Naive thymus-derived CD8-positive, alpha-beta T cell (primary cell): ENCODE measurements at regions not wholly inside any gene's neighbourhood (a gene's known extent, or its start where the extent isn't known, plus 50 kb on each side); places are given as distances from the start of the nearest gene placed in this dataset.
"Not testable (repeated sequence)": the region's sequence is repeated elsewhere in the genome, so short reads cannot be mapped to it uniquely, and the experiment has no call there.

Source experiments
- ATAC-seq, 2 donors: fragments of 150-1000 bp; cut with Tn5 transposase in 1 of 2; sonication (Bioruptor Pico), chemical (Tn5 transposase) in 1 of 2; 1 replicate in 1 of 2; 2 replicates in 1 of 2; pipeline ENCODE4 v1.10.0; 2021; ENCODE audit warnings: mild to moderate bottlenecking in 2 of 2, moderate library complexity in 2 of 2
- POLR2A ChIA-PET: fragments of 350-600 bp; sonication (Branson Sonifier 250); formaldehyde crosslinking; loops from one replicate; lab custom pipeline; 2021; ENCODE audit warnings: antibody characterized with exemption; lab: Charles Lee
- DNase-seq, 10 donors: peaks; one replicate each; pipeline versions ENCODE4 v3.0.0 to v3.0.0-alpha.2; 2020 to 2022
- H3K27ac Mint-ChIP-seq, 10 donors: one replicate each; pipeline ENCODE4 v1.8.0; 2020 to 2022; ENCODE audit warnings: mild to moderate bottlenecking in 10 of 10, mixed read lengths in 10 of 10, moderate library complexity in 4 of 10, inconsistent platforms in 1 of 10
- H3K27me3 Mint-ChIP-seq, 5 donors: one replicate each; pipeline ENCODE4 v1.8.0; 2021 to 2022; ENCODE audit warnings: mixed read lengths in 5 of 5
- H3K36me3 Mint-ChIP-seq, 3 donors: one replicate each; pipeline ENCODE4 v1.8.0; 2020 to 2022; ENCODE audit warnings: mixed read lengths in 3 of 3, mild to moderate bottlenecking in 2 of 3, inconsistent platforms in 1 of 3
- H3K4me1 Mint-ChIP-seq, 4 donors: one replicate each; pipeline ENCODE4 v1.8.0; 2021 to 2022; ENCODE audit warnings: mixed read lengths in 4 of 4
- H3K4me3 Mint-ChIP-seq, 10 donors: one replicate each; pipeline ENCODE4 v1.8.0; 2020 to 2022; ENCODE audit warnings: mild to moderate bottlenecking in 10 of 10, mixed read lengths in 10 of 10, moderate library complexity in 6 of 10, inconsistent platforms in 1 of 10
- H3K9me3 Mint-ChIP-seq, 9 donors: one replicate each; pipeline ENCODE4 v1.8.0; 2020 to 2022; ENCODE audit warnings: mixed read lengths in 9 of 9, mild to moderate bottlenecking in 3 of 9, inconsistent platforms in 1 of 9, moderate library complexity in 1 of 9

DNA sequence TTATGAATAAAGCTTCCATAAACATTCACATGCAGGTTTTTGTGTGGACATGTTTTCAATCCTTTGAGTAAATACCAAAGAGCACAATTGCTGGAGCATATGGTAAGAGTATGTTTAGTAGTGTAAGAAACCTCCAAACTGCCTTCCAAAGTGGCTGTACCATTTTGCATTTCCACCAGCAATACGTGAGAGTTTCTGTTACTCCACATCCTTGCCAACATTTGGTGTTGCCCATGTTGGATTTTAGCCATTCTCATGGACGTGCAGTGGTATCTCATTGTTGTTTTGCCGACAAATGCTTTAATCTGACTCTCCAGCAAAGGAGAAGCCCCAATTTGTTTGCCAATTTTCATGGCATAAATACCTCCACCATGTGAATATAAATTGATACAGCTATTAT, 103.9 kb upstream of the TMEM45B start:
- no peak overlapping the region for H3K4me3 Mint-ChIP-seq
- POLR2A ChIA-PET: no interaction called here

DNA sequence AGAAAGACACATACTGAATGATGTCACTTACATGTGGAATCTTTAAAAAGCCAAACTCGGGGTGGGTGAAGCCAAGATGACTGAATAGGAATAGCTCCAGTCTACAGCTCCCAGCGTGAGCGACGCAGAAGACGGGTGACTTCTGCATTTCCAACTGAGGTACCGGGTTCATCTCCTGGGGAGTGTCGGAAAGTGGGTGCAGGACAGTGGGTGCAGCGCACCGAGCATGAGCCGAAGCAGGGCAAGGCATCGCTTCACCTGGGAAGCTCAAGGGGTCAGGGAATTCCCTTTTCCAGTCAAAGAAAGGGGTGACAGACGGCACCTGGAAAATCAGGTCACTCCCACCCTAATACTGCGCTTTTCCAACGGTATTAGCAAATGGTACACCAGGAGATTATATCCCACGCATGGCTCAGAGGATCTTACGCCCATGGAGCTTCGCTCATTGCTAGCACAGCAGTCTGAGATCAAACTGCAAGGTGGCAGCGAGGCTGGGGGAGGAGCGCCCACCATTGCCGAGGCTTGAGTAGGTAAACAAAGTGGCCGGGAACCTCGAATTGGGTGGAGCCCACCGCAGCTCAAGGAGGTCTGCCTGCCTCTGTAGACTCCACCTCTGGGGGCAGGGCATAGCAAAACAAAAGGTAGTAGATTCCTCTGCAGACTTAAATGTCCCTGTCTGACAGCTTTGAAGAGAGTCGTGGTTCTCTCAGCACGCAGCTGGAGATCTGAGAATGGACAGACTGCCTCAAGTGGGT, 103.0 kb upstream of the TMEM45B start:
- H3K4me3 Mint-ChIP-seq, H3K36me3 Mint-ChIP-seq, DNase-seq, H3K27ac Mint-ChIP-seq, H3K4me1 Mint-ChIP-seq, POLR2A ChIA-PET, H3K9me3 Mint-ChIP-seq, ATAC-seq: not testable (repeated sequence)
- H3K27me3 Mint-ChIP-seq: peaks cover 2 to 24% (median 14%) of the 10 kb centered on the region in 5 donors

More for the DNA sequence above, 103.9 kb upstream of the TMEM45B start:
- Mint-ChIP-seq H3K36me3 (no peaks in the 10 kb centered on the region), H3K4me1 (no peaks in the 10 kb centered on the region), H3K27me3 (peaks cover 2 to 26% (median 14%) of the 10 kb centered on the region in 5 donors), H3K27ac (no peak overlapping the region), H3K9me3 (peaks cover 0 to 8% (median 0%) of the 10 kb centered on the region in 9 donors)
- DNase-seq (no peak), ATAC-seq (no peak)

DNA sequence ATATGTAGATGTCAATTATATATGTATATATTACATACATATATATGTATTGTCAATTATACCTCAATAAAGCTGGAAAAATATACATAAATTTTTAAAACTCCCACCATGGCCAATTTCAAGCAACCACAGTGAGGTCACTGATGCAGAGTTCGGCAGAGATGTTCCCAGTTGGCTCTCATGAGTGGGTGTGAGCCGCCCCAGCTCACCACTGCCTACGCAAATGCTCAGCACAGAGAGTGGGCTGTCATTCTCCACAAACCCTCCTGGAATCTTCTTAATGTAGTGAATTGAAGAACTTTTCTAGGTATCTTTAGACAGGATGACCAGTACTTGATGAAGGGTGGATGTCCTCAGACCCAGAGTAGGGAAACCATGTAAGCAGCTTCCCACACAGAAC, 96.6 kb upstream of the TMEM45B start:
- no peak for DNase-seq
- peaks cover 0 to 4% (median 0%) of the 10 kb centered on the region in 9 donors for H3K9me3 Mint-ChIP-seq
- H3K27ac Mint-ChIP-seq: no peak overlapping the region
- no peak for ATAC-seq
- H3K36me3 Mint-ChIP-seq: no peaks in the 10 kb centered on the region
- H3K4me3 Mint-ChIP-seq: no peak overlapping the region
- H3K4me1 Mint-ChIP-seq: peaks cover 0 to 6% (median 3%) of the 10 kb centered on the region in 4 donors
- H3K27me3 Mint-ChIP-seq: peaks cover 0 to 16% (median 3%) of the 10 kb centered on the region in 5 donors
- POLR2A ChIA-PET: no interaction called here

DNA sequence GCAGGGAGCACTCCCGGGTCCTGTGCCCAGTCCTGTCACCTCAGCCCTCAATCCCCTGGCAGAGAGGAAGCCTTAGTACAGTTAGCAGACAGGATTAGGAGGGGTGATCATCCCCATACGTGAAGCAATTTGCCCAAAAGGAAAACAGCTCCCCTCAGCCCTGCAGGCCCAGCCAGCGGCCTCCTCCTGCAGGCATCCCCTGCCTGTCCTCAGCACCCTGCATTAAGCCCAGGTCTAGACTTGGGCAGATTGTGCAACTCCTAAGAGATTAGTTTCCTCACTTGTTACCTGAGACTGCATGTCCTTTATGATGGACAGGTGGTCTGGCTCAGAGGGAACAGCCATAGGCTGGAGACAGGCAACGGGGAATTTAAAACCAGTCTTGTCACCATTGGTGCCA, 95.5 kb upstream of the TMEM45B start:
- Mint-ChIP-seq H3K27ac (no peak overlapping the region), H3K4me3 (no peak overlapping the region), H3K4me1 (peaks cover 0 to 6% (median 3%) of the 10 kb centered on the region in 4 donors), H3K27me3 (peaks cover 0 to 10% (median 0%) of the 10 kb centered on the region in 5 donors), H3K36me3 (no peaks in the 10 kb centered on the region), H3K9me3 (peaks cover 0 to 4% (median 0%) of the 10 kb centered on the region in 9 donors)
- POLR2A ChIA-PET: no interaction called here
- ATAC-seq (no peak), DNase-seq (no peak)

DNA sequence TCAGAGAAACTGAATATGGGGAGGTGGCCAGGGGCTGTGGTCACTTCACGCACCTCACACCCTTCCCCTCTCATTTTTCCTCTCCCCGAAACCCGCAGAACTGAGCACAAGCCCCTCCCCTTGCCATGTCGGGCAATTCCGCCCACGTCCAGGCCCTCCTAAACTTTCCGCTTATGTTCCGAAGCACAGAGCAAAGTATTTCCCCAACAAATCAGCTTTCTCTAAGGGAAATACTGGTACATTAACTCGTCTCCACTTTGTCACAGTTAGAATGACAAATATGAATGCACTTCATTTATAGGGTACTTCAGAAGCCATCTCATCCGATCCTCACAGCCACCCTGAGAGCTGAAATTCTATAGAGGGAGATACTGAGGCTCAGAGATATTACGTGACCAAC, 94.7 kb upstream of the TMEM45B start:
- peak overlapping the region in 1 of 10 donors; percentile 57 for H3K27ac Mint-ChIP-seq
- POLR2A ChIA-PET: no interaction called here
- ATAC-seq: no peak

DNA sequence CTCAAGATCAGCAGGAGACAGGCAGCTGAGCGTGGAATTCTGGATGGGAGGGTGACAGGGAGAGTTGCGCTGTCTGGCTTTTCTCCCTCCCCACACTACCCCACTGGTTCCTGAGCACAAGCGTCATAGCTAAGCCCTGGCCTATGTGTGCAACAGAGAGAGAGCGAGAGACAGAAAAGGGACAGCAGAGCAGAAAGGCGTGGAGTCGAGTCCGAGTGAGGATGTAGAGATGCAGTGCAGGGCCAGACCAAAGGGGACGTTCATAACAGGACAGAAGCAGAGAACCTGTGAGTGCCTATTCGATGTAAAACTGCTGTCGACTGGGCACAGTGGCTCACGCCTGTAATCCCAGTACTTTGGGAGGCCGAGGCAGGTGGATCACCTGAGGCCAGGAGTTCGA, 94.0 kb upstream of the TMEM45B start:
- H3K27ac Mint-ChIP-seq: peak overlapping the region in 1 of 10 donors; percentile 34
- DNase-seq: no peak
- no peak for ATAC-seq
- POLR2A ChIA-PET: no interaction called here
- peaks cover 0 to 7% (median 0%) of the 10 kb centered on the region in 3 donors for H3K36me3 Mint-ChIP-seq
- peaks cover 0 to 6% (median 3%) of the 10 kb centered on the region in 4 donors for H3K4me1 Mint-ChIP-seq
- H3K27me3 Mint-ChIP-seq: peaks cover 0 to 6% (median 2%) of the 10 kb centered on the region in 5 donors
- H3K9me3 Mint-ChIP-seq: peaks cover 0 to 3% (median 0%) of the 10 kb centered on the region in 9 donors
- no peak overlapping the region for H3K4me3 Mint-ChIP-seq

More for the DNA sequence above, 94.7 kb upstream of the TMEM45B start:
- no peak overlapping the region for H3K4me3 Mint-ChIP-seq
- H3K9me3 Mint-ChIP-seq: peaks cover 0 to 4% (median 0%) of the 10 kb centered on the region in 9 donors
- H3K27me3 Mint-ChIP-seq: peaks cover 0 to 6% (median 0%) of the 10 kb centered on the region in 5 donors
- no peak for DNase-seq
- peaks cover 0 to 3% (median 0%) of the 10 kb centered on the region in 3 donors for H3K36me3 Mint-ChIP-seq
- H3K4me1 Mint-ChIP-seq: peaks cover 0 to 6% (median 3%) of the 10 kb centered on the region in 4 donors

DNA sequence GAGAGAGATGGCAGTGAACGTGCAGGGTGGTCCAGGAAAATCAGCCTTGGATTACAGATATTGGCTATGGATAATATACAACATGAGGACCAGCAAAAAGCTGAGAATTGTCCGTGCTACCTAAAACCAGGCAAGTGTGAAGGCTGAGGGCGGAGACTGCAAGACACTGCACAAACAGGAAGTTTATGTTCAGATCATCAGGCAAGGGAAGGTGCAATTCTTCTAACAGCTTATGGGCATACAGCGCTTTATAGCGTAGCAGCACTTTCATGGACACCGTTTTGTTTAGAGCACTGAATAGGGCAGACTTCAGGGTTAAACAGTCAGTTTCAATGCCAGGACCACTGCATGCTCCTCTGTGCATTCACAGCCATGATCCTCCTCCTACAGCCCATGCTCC, 93.1 kb upstream of the TMEM45B start:
- Mint-ChIP-seq H3K4me1 (peaks cover 0 to 6% (median 3%) of the 10 kb centered on the region in 4 donors), H3K36me3 (peaks cover 0 to 7% (median 0%) of the 10 kb centered on the region in 3 donors), H3K27me3 (peaks cover 0 to 6% (median 2%) of the 10 kb centered on the region in 5 donors), H3K9me3 (peaks cover 0 to 1% (median 0%) of the 10 kb centered on the region in 9 donors), H3K4me3 (no peak overlapping the region), H3K27ac (peak overlapping the region in 1 of 10 donors; percentile 29)
- DNase-seq (no peak), ATAC-seq (no peak)
- POLR2A ChIA-PET: no interaction called here

DNA sequence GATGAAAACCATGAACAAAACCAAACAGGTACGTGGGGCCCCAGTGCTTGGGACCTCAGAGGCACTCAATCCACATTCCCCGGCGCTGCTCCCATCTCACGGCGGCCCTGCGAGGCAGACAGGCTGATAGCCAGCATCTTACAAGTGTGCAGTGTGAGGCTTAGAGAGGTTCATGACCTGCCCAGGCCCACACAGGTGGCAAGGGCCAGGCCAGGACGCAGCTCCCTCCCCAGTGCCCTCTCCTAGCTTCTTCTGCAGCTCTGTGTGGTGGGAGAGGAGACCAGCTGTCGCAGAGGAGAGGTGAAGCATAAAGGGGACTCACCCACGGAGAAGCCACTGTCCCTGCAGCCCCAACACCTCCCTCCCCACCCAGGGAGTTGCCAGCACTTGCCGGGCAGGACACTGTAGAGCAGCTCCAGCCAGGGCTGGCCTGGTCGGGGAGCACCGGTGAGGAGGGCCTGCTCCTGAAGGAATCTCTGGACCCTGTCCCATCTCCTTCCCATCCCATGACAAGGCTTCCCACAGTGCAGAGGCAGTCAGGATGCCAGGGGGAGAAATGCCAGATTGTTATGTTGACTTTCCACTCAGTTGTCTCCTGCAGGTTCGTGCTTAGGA, 92.4 kb upstream of the TMEM45B start:
- DNase-seq: no peak
- Mint-ChIP-seq H3K9me3 (peaks cover 0 to 1% (median 0%) of the 10 kb centered on the region in 9 donors), H3K36me3 (peaks cover 0 to 7% (median 0%) of the 10 kb centered on the region in 3 donors), H3K4me3 (no peak overlapping the region), H3K27ac (peak overlapping the region in 1 of 10 donors; percentile 9), H3K4me1 (peaks cover 0 to 6% (median 3%) of the 10 kb centered on the region in 4 donors), H3K27me3 (peaks cover 0 to 6% (median 4%) of the 10 kb centered on the region in 5 donors)
- ATAC-seq: no peak
- POLR2A ChIA-PET: no interaction called here

DNA sequence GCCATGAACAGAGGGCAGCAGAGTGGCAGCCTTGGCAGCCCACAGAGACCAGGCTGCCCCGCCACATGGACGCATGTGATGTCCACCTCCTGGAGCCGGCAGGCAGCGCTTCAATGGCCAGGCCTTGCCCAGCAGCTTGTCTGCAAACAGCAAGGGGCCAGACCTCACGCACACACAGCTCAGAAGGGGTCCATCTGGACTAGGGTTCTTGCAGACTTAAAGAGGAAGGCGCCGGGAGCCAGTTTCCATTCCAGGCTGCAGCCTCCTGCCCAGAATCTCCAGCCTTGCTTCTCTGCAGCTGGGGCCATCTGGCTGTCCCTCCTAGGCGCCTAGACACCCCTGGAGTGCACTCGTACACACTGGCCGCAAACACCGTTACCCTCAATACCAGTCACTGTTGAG, 91.9 kb upstream of the TMEM45B start:
- H3K4me3 Mint-ChIP-seq: no peak overlapping the region
- POLR2A ChIA-PET: no interaction called here
- H3K36me3 Mint-ChIP-seq: peaks cover 0 to 7% (median 0%) of the 10 kb centered on the region in 3 donors
- no peak for DNase-seq
- peaks cover 0 to 11% (median 3%) of the 10 kb centered on the region in 5 donors for H3K27me3 Mint-ChIP-seq
- H3K27ac Mint-ChIP-seq: no peak overlapping the region
- peaks cover 0 to 6% (median 3%) of the 10 kb centered on the region in 4 donors for H3K4me1 Mint-ChIP-seq
- ATAC-seq: no peak
- H3K9me3 Mint-ChIP-seq: no peaks in the 10 kb centered on the region

DNA sequence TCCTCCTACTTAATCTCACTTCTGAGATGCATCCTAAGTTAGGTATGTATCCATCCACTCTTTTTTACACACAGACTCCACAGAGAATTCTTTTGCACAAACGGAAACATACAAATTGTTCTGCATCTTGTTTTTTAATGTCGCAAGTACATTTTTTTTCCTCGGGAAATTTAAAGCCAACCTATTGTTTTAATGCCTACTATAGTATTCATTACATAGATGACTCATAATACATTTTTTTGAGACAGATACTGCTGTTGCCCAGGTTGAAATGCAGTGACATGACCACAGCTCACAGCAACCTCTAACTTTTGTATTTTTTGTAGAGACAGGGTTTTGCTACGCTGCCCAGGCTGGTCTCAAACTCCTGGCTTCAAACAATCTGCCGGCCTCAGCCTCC, 90.8 kb upstream of the TMEM45B start:
- H3K4me3 Mint-ChIP-seq: no peak overlapping the region
- DNase-seq (no peak), ATAC-seq (no peak)
- H3K27ac Mint-ChIP-seq: no peak overlapping the region
- H3K9me3 Mint-ChIP-seq: no peaks in the 10 kb centered on the region
- peaks cover 0 to 6% (median 3%) of the 10 kb centered on the region in 4 donors for H3K4me1 Mint-ChIP-seq
- peaks cover 0 to 21% (median 3%) of the 10 kb centered on the region in 5 donors for H3K27me3 Mint-ChIP-seq
- POLR2A ChIA-PET: no interaction called here
- H3K36me3 Mint-ChIP-seq: peaks cover 0 to 7% (median 0%) of the 10 kb centered on the region in 3 donors

DNA sequence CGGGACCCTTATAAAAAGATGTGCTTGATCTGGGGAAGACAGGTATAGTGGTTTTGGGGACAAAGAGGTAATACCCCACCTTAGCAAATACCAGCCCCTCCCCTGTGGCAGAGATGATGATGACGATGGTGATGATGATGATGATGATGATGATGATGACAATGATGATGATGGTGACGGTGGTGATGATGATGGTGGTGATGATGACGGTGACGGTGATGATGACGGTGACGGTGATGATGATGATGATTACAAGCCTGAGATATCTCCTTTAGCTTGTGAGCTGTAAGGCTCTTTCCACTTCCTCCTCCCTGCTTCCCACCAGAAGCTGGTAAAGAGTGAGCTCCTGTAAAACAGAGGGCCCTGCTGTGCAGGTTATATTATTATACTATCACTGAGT, 89.5 kb upstream of the TMEM45B start:
- peaks cover 0 to 7% (median 0%) of the 10 kb centered on the region in 3 donors for H3K36me3 Mint-ChIP-seq
- H3K4me3 Mint-ChIP-seq: no peak overlapping the region
- H3K4me1 Mint-ChIP-seq: peaks cover 0 to 6% (median 3%) of the 10 kb centered on the region in 4 donors
- no peak for ATAC-seq
- POLR2A ChIA-PET: no interaction called here
- no peak for DNase-seq
- H3K27me3 Mint-ChIP-seq: peaks cover 0 to 33% (median 9%) of the 10 kb centered on the region in 5 donors
- H3K27ac Mint-ChIP-seq: no peak overlapping the region
- no peaks in the 10 kb centered on the region for H3K9me3 Mint-ChIP-seq

DNA sequence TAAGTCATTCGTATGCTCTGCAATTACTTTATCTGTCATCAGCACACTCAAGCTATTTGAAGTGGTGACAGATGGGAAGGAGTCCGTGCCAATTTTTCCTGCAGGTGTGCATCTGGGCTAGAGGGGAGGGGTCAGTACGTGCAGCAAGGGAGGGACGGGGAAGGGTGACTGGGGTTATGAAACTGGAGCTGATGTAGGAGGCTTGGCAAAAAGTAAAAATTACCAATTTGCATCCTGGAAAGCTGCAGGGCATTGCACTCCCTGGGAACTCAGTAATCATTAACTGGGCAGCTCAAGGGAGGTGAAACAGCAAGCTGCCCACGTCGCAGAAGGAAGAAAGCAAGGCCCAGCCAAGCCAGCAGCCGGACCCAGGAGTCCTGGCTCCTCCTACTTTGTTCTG, 87.1 kb upstream of the TMEM45B start:
- Mint-ChIP-seq H3K9me3 (no peaks in the 10 kb centered on the region), H3K4me1 (no peaks in the 10 kb centered on the region), H3K27ac (peak overlapping the region in 1 of 10 donors; percentile 70), H3K27me3 (peaks cover 0 to 36% (median 6%) of the 10 kb centered on the region in 5 donors), H3K36me3 (peaks cover 0 to 7% (median 0%) of the 10 kb centered on the region in 3 donors), H3K4me3 (no peak overlapping the region)
- no peak for DNase-seq
- no peak for ATAC-seq
- POLR2A ChIA-PET: no interaction called here

DNA sequence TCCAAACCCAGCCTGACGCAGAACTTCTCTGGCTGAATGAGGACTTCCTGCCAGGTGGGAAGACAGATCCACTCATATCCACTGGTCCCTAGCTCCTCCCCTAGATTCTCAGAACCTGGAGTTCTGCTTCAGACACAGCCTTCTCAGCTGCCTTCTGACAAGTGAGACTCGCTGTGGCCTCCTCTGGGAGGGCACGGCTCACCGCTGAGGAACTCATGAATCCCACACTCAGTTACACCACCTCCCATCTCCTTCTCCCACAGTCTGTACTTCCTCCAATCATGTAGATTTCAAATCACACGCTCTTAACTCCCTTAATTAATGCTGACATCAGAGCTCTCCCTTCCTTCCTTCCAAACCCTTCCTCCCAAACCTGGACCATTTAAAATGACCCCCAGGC, 86.4 kb upstream of the TMEM45B start:
- DNase-seq (no peak), ATAC-seq (no peak)
- peaks cover 0 to 43% (median 13%) of the 10 kb centered on the region in 5 donors for H3K27me3 Mint-ChIP-seq
- H3K9me3 Mint-ChIP-seq: no peaks in the 10 kb centered on the region
- H3K4me1 Mint-ChIP-seq: no peaks in the 10 kb centered on the region
- H3K36me3 Mint-ChIP-seq: peaks cover 0 to 7% (median 0%) of the 10 kb centered on the region in 3 donors
- no peak overlapping the region for H3K4me3 Mint-ChIP-seq
- POLR2A ChIA-PET: no interaction called here
- no peak overlapping the region for H3K27ac Mint-ChIP-seq
